ENCODE measurements at regions not wholly inside any gene's neighbourhood (a gene's known extent, or its start where the extent isn't known, plus 50 kb on each side); places are given as distances from the start of the nearest gene placed in this dataset.

- TF ChIP-seq CTCF (IDR thresholded peaks at IDR 0.05; ENCODE audit: low read depth, low read length) (no peak), EZH2phosphoT487 (IDR thresholded peaks at IDR 0.05; ENCODE audit: low read depth) (no peak)
These were observed 202.6 kb downstream of the VGLL3 start for GRCh38 chr3:86788371-86788770.
